ENCODE measurements at regions not wholly inside any gene's neighbourhood (a gene's known extent, or its start where the extent isn't known, plus 50 kb on each side); places are given as distances from the start of the nearest gene placed in this dataset.

GRCh38 chr9:80951675-80952074 lies 737.7 kb downstream of the TLE1 start:
- TF ChIP-seq POLR2AphosphoS5 (IDR thresholded peaks at IDR 0.05; ENCODE audit: low read depth, low read length): no peak
- no peak for TF ChIP-seq FOXP2 (optimal IDR thresholded peaks at IDR 0.05; ENCODE audit: borderline replicate concordance, extremely low read depth, extremely low read length, insufficient read depth)
- TF ChIP-seq SIN3A (IDR thresholded peaks at IDR 0.05; ENCODE audit: borderline replicate concordance, insufficient read depth, low read length): no peak
- no peak for TF ChIP-seq TAF1 (IDR thresholded peaks at IDR 0.05; ENCODE audit: borderline replicate concordance, insufficient read depth, low read length)
- TF ChIP-seq, protein P1, sequence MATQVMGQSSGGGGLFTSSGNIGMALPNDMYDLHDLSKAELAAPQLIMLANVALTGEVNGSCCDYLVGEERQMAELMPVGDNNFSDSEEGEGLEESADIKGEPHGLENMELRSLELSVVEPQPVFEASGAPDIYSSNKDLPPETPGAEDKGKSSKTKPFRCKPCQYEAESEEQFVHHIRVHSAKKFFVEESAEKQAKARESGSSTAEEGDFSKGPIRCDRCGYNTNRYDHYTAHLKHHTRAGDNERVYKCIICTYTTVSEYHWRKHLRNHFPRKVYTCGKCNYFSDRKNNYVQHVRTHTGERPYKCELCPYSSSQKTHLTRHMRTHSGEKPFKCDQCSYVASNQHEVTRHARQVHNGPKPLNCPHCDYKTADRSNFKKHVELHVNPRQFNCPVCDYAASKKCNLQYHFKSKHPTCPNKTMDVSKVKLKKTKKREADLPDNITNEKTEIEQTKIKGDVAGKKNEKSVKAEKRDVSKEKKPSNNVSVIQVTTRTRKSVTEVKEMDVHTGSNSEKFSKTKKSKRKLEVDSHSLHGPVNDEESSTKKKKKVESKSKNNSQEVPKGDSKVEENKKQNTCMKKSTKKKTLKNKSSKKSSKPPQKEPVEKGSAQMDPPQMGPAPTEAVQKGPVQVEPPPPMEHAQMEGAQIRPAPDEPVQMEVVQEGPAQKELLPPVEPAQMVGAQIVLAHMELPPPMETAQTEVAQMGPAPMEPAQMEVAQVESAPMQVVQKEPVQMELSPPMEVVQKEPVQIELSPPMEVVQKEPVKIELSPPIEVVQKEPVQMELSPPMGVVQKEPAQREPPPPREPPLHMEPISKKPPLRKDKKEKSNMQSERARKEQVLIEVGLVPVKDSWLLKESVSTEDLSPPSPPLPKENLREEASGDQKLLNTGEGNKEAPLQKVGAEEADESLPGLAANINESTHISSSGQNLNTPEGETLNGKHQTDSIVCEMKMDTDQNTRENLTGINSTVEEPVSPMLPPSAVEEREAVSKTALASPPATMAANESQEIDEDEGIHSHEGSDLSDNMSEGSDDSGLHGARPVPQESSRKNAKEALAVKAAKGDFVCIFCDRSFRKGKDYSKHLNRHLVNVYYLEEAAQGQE (IDR thresholded peaks at IDR 0.05; ENCODE audit: insufficient read depth in 1 of 2, low read depth in 2 of 2, low read length in 2 of 2): no peak

DNA sequence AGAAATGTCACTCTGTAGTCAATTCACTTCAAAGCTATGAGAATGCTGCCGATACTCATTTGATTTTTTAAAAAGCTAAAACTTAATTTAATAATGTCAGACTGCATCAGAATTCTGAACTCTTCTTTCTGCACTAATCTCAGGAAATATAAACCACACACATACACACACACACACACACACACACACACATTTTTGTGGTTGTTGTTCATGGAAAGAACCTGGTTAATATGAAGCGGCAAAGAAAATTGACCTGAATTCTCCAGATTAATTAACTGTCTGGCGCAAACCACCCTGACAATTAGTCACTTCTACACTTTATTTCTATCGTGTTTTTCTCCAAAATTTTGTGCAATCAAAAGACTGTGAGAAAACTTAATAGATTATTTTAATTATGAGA lies 740.5 kb downstream of the TLE1 start:
- no peak for TF ChIP-seq FOXP2 (optimal IDR thresholded peaks at IDR 0.05; ENCODE audit: borderline replicate concordance, extremely low read depth, extremely low read length, insufficient read depth)
- TF ChIP-seq SIN3A (IDR thresholded peaks at IDR 0.05; ENCODE audit: borderline replicate concordance, insufficient read depth, low read length): no peak
- no peak for TF ChIP-seq TAF1 (IDR thresholded peaks at IDR 0.05; ENCODE audit: borderline replicate concordance, insufficient read depth, low read length)
- TF ChIP-seq, protein P1 (IDR thresholded peaks at IDR 0.05; ENCODE audit: insufficient read depth in 1 of 2, low read depth in 2 of 2, low read length in 2 of 2): no peak
- no peak for TF ChIP-seq POLR2AphosphoS5 (IDR thresholded peaks at IDR 0.05; ENCODE audit: low read depth, low read length)

GRCh38 chr9:80948066-80948465 lies 741.3 kb downstream of the TLE1 start:
- no peak for TF ChIP-seq TAF1 (IDR thresholded peaks at IDR 0.05; ENCODE audit: borderline replicate concordance, insufficient read depth, low read length)
- no peak for TF ChIP-seq FOXP2 (optimal IDR thresholded peaks at IDR 0.05; ENCODE audit: borderline replicate concordance, extremely low read depth, extremely low read length, insufficient read depth)
- no peak for TF ChIP-seq SIN3A (IDR thresholded peaks at IDR 0.05; ENCODE audit: borderline replicate concordance, insufficient read depth, low read length)
- TF ChIP-seq, protein P1 (IDR thresholded peaks at IDR 0.05; ENCODE audit: insufficient read depth in 1 of 2, low read depth in 2 of 2, low read length in 2 of 2): no peak
- TF ChIP-seq POLR2AphosphoS5 (IDR thresholded peaks at IDR 0.05; ENCODE audit: low read depth, low read length): no peak

- TF ChIP-seq, protein P1 (IDR thresholded peaks at IDR 0.05; ENCODE audit: insufficient read depth in 1 of 2, low read depth in 2 of 2, low read length in 2 of 2): no peak
- TF ChIP-seq FOXP2 (optimal IDR thresholded peaks at IDR 0.05; ENCODE audit: borderline replicate concordance, extremely low read depth, extremely low read length, insufficient read depth): no peak
- no peak for TF ChIP-seq POLR2AphosphoS5 (IDR thresholded peaks at IDR 0.05; ENCODE audit: low read depth, low read length)
- no peak for TF ChIP-seq TAF1 (IDR thresholded peaks at IDR 0.05; ENCODE audit: borderline replicate concordance, insufficient read depth, low read length)
- TF ChIP-seq SIN3A (IDR thresholded peaks at IDR 0.05; ENCODE audit: borderline replicate concordance, insufficient read depth, low read length): no peak
Measured at GRCh38 chr9:80946496-80947170, 742.7 kb downstream of the TLE1 start.
